ENCODE measurements at regions not wholly inside any gene's neighbourhood (a gene's known extent, or its start where the extent isn't known, plus 50 kb on each side); places are given as distances from the start of the nearest gene placed in this dataset.

DNA sequence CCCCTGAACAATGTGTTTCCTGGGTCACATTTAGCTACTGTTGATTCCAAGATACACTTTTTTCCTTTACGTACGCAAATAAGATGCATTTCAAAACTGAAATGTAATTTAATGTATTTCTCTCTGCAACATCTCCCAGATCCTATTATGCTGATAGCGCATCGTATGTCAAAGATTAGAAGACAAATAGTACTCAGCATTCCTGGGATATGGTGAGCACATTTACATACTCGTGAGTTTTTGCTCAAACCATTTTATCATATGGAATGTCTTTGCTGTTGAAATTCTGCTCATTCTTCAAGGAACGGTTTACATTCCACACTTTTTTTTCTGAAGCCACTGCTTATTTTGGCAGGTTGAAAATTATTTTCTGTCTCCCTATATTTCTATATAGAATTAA is 221.4 kb downstream of the OXSM start:
- no peak for TF ChIP-seq POLR2A (IDR thresholded peaks at IDR 0.05)
- TF ChIP-seq, protein P1, sequence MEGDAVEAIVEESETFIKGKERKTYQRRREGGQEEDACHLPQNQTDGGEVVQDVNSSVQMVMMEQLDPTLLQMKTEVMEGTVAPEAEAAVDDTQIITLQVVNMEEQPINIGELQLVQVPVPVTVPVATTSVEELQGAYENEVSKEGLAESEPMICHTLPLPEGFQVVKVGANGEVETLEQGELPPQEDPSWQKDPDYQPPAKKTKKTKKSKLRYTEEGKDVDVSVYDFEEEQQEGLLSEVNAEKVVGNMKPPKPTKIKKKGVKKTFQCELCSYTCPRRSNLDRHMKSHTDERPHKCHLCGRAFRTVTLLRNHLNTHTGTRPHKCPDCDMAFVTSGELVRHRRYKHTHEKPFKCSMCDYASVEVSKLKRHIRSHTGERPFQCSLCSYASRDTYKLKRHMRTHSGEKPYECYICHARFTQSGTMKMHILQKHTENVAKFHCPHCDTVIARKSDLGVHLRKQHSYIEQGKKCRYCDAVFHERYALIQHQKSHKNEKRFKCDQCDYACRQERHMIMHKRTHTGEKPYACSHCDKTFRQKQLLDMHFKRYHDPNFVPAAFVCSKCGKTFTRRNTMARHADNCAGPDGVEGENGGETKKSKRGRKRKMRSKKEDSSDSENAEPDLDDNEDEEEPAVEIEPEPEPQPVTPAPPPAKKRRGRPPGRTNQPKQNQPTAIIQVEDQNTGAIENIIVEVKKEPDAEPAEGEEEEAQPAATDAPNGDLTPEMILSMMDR (IDR thresholded peaks at IDR 0.05) = no peak
- no peak for TF ChIP-seq POLR2AphosphoS5 (IDR thresholded peaks at IDR 0.05; ENCODE audit: insufficient read depth in 1 of 2, low read depth in 1 of 2)

Measured in vagina (tissue), 2 donors.